ENCODE measurements at regions not wholly inside any gene's neighbourhood (a gene's known extent, or its start where the extent isn't known, plus 50 kb on each side); places are given as distances from the start of the nearest gene placed in this dataset.
"Not testable (repeated sequence)": the region's sequence is repeated elsewhere in the genome, so short reads cannot be mapped to it uniquely, and the experiment has no call there.

- H3K27ac Mint-ChIP-seq = no peak overlapping the region
- no peaks in the 10 kb centered on the region for H3K36me3 Mint-ChIP-seq
- no peaks in the 10 kb centered on the region for H3K9me3 Mint-ChIP-seq
- ATAC-seq (no peak), DNase-seq (ENCODE audit: low spot score in 2 of 2) (no peak)
Measured at GRCh38 chr21:30104241-30104640, 62.4 kb downstream of the CLDN17 start.

GRCh38 chr21:30102871-30103270 lies 63.7 kb downstream of the CLDN17 start:
- ATAC-seq = no peak
- Mint-ChIP-seq H3K9me3 (no peaks in the 10 kb centered on the region), H3K27ac (no peak overlapping the region), H3K36me3 (no peaks in the 10 kb centered on the region)
- no peak for DNase-seq (ENCODE audit: low spot score in 2 of 2)

GRCh38 chr21:30101967-30102366 lies 64.6 kb downstream of the CLDN17 start:
- no peaks in the 10 kb centered on the region for H3K36me3 Mint-ChIP-seq
- ATAC-seq (no peak), DNase-seq (ENCODE audit: low spot score in 2 of 2) (no peak)
- no peak overlapping the region for H3K27ac Mint-ChIP-seq
- H3K9me3 Mint-ChIP-seq = no peaks in the 10 kb centered on the region

- no peak for ATAC-seq
- H3K27ac Mint-ChIP-seq = no peak overlapping the region
- no peak for DNase-seq (ENCODE audit: low spot score in 2 of 2)
- H3K36me3 Mint-ChIP-seq = no peaks in the 10 kb centered on the region
- no peaks in the 10 kb centered on the region for H3K9me3 Mint-ChIP-seq
Measured at GRCh38 chr21:30097791-30098190, 68.8 kb downstream of the CLDN17 start.

GRCh38 chr21:30083225-30083945 lies 83.2 kb downstream of the CLDN17 start:
- Mint-ChIP-seq H3K9me3 (peaks cover 4% of the 10 kb centered on the region in 2 donors), H3K36me3 (no peaks in the 10 kb centered on the region), H3K27ac (no peak overlapping the region)
- ATAC-seq = no peak
- no peak for DNase-seq (ENCODE audit: low spot score in 2 of 2)

GRCh38 chr21:30081506-30081905 lies 85.1 kb downstream of the CLDN17 start:
- no peak for DNase-seq (ENCODE audit: low spot score in 2 of 2)
- ATAC-seq = no peak
- Mint-ChIP-seq H3K36me3 (no peaks in the 10 kb centered on the region), H3K9me3 (peaks cover 12 to 14% of the 10 kb centered on the region in 2 donors), H3K27ac (no peak overlapping the region)

GRCh38 chr21:30072496-30072895 lies 94.1 kb downstream of the CLDN17 start:
- peaks cover 15 to 19% of the 10 kb centered on the region in 2 donors for H3K9me3 Mint-ChIP-seq
- H3K36me3 Mint-ChIP-seq = peaks cover 0 to 5% of the 10 kb centered on the region in 2 donors

GRCh38 chr21:30058928-30059327 lies 107.7 kb downstream of the CLDN17 start:
- DNase-seq (ENCODE audit: low spot score in 2 of 2) (no peak), ATAC-seq (no peak)
- Mint-ChIP-seq H3K36me3 (no peaks in the 10 kb centered on the region), H3K9me3 (no peaks in the 10 kb centered on the region), H3K27ac (no peak overlapping the region)

More at GRCh38 chr21:30072496-30072895, 94.1 kb downstream of the CLDN17 start:
- no peak overlapping the region for H3K27ac Mint-ChIP-seq
- DNase-seq (ENCODE audit: low spot score in 2 of 2) (no peak), ATAC-seq (no peak)

GRCh38 chr21:30057108-30057507 lies 109.5 kb downstream of the CLDN17 start:
- ATAC-seq (no peak), DNase-seq (ENCODE audit: low spot score in 2 of 2) (no peak)
- Mint-ChIP-seq H3K27ac (no peak overlapping the region), H3K9me3 (no peaks in the 10 kb centered on the region), H3K36me3 (no peaks in the 10 kb centered on the region)

GRCh38 chr21:30048570-30048969 lies 108.8 kb upstream of the GRIK1 start:
- Mint-ChIP-seq H3K36me3 (no peaks in the 10 kb centered on the region), H3K27ac (no peak overlapping the region), H3K9me3 (no peaks in the 10 kb centered on the region)
- DNase-seq (ENCODE audit: low spot score in 2 of 2) (no peak), ATAC-seq (no peak)

- DNase-seq (ENCODE audit: low spot score in 2 of 2) = peak in 1 of 2 donors; percentile 4
Measured at GRCh38 chr21:30044447-30045064, 104.8 kb upstream of the GRIK1 start.

GRCh38 chr21:30042443-30042842 lies 102.6 kb upstream of the GRIK1 start:
- ATAC-seq = no peak
- Mint-ChIP-seq H3K27ac (no peak overlapping the region), H3K9me3 (no peaks in the 10 kb centered on the region), H3K36me3 (no peaks in the 10 kb centered on the region)
- DNase-seq (ENCODE audit: low spot score in 2 of 2) = no peak

More at GRCh38 chr21:30044447-30045064, 104.8 kb upstream of the GRIK1 start:
- Mint-ChIP-seq H3K9me3 (no peaks in the 10 kb centered on the region), H3K36me3 (no peaks in the 10 kb centered on the region), H3K27ac (no peak overlapping the region)
- ATAC-seq = no peak

- no peaks in the 10 kb centered on the region for H3K36me3 Mint-ChIP-seq
- ATAC-seq = no peak
- H3K27ac Mint-ChIP-seq = no peak overlapping the region
- peaks cover 0 to 5% of the 10 kb centered on the region in 2 donors for H3K9me3 Mint-ChIP-seq
- DNase-seq (ENCODE audit: low spot score in 2 of 2) = no peak
Measured at GRCh38 chr21:30033441-30033840, 93.6 kb upstream of the GRIK1 start.

- H3K36me3 Mint-ChIP-seq = no peaks in the 10 kb centered on the region
- H3K27ac Mint-ChIP-seq = no peak overlapping the region
- H3K9me3 Mint-ChIP-seq = peaks cover 0 to 5% of the 10 kb centered on the region in 2 donors
- DNase-seq (ENCODE audit: low spot score in 2 of 2) (no peak), ATAC-seq (no peak)
Measured at GRCh38 chr21:30030416-30030815, 90.6 kb upstream of the GRIK1 start.

- Mint-ChIP-seq H3K27ac (no peak overlapping the region), H3K36me3 (no peaks in the 10 kb centered on the region), H3K9me3 (peaks cover 0 to 1% of the 10 kb centered on the region in 2 donors)
- DNase-seq (ENCODE audit: low spot score in 2 of 2) (no peak), ATAC-seq (no peak)
Measured at GRCh38 chr21:30028537-30028936, 88.7 kb upstream of the GRIK1 start.

- no peak for ATAC-seq
- Mint-ChIP-seq H3K9me3 (no peaks in the 10 kb centered on the region), H3K36me3 (no peaks in the 10 kb centered on the region), H3K27ac (no peak overlapping the region)
- no peak for DNase-seq (ENCODE audit: low spot score in 2 of 2)
Measured at GRCh38 chr21:30027986-30028385, 88.2 kb upstream of the GRIK1 start.

- not testable (repeated sequence) for H3K36me3 Mint-ChIP-seq; DNase-seq (ENCODE audit: low spot score in 2 of 2); H3K9me3 Mint-ChIP-seq; ATAC-seq; H3K27ac Mint-ChIP-seq
Measured at GRCh38 chr21:30023056-30023455, 83.3 kb upstream of the GRIK1 start.

- DNase-seq (ENCODE audit: low spot score in 2 of 2) (no peak), ATAC-seq (no peak)
- Mint-ChIP-seq H3K27ac (no peak overlapping the region), H3K36me3 (no peaks in the 10 kb centered on the region), H3K9me3 (peaks cover 4 to 6% of the 10 kb centered on the region in 2 donors)
Measured at GRCh38 chr21:30014886-30015285, 75.1 kb upstream of the GRIK1 start.
